ENCODE measurements at regions not wholly inside any gene's neighbourhood (a gene's known extent, or its start where the extent isn't known, plus 50 kb on each side); places are given as distances from the start of the nearest gene placed in this dataset.
"Not testable (repeated sequence)": the region's sequence is repeated elsewhere in the genome, so short reads cannot be mapped to it uniquely, and the experiment has no call there.

GRCh38 chr7:9671979-9672917 is 1238.8 kb downstream of the NXPH1 start:
- no peaks in the 10 kb centered on the region for H3K36me3 Mint-ChIP-seq
- H3K27ac Mint-ChIP-seq, result no peak overlapping the region
- no peaks in the 10 kb centered on the region for H3K27me3 Mint-ChIP-seq
- H3K9me3 Mint-ChIP-seq, result peaks cover 0 to 7% (median 0%) of the 10 kb centered on the region in 3 donors
- H3K4me1 Mint-ChIP-seq, result no peaks in the 10 kb centered on the region
- H3K4me3 Mint-ChIP-seq, result no peak overlapping the region

GRCh38 chr7:9680713-9681112 is 1247.3 kb downstream of the NXPH1 start:
- no peak overlapping the region for H3K4me3 Mint-ChIP-seq
- no peaks in the 10 kb centered on the region for H3K27me3 Mint-ChIP-seq
- H3K36me3 Mint-ChIP-seq, result no peaks in the 10 kb centered on the region
- peaks cover 3 to 5% (median 4%) of the 10 kb centered on the region in 3 donors for H3K9me3 Mint-ChIP-seq
- H3K27ac Mint-ChIP-seq, result no peak overlapping the region
- H3K4me1 Mint-ChIP-seq, result no peaks in the 10 kb centered on the region

- Mint-ChIP-seq H3K9me3 (peaks cover 3 to 5% (median 4%) of the 10 kb centered on the region in 3 donors), H3K27ac (no peak overlapping the region), H3K27me3 (no peaks in the 10 kb centered on the region), H3K36me3 (no peaks in the 10 kb centered on the region), H3K4me3 (no peak overlapping the region), H3K4me1 (no peaks in the 10 kb centered on the region)
Measured at GRCh38 chr7:9681284-9681683, 1247.9 kb downstream of the NXPH1 start.

GRCh38 chr7:9691286-9691685 is 1257.9 kb downstream of the NXPH1 start:
- Mint-ChIP-seq H3K27ac (no peak overlapping the region), H3K4me3 (no peak overlapping the region), H3K4me1 (no peaks in the 10 kb centered on the region), H3K36me3 (no peaks in the 10 kb centered on the region), H3K27me3 (no peaks in the 10 kb centered on the region), H3K9me3 (peaks cover 0 to 5% (median 3%) of the 10 kb centered on the region in 3 donors)

GRCh38 chr7:9698375-9698774 is 1265.0 kb downstream of the NXPH1 start:
- no peaks in the 10 kb centered on the region for H3K36me3 Mint-ChIP-seq
- H3K9me3 Mint-ChIP-seq, result peaks cover 0 to 4% (median 2%) of the 10 kb centered on the region in 3 donors
- H3K4me1 Mint-ChIP-seq, result no peaks in the 10 kb centered on the region
- no peaks in the 10 kb centered on the region for H3K27me3 Mint-ChIP-seq
- no peak overlapping the region for H3K4me3 Mint-ChIP-seq
- no peak overlapping the region for H3K27ac Mint-ChIP-seq

- H3K4me3 Mint-ChIP-seq, result no peak overlapping the region
- no peaks in the 10 kb centered on the region for H3K36me3 Mint-ChIP-seq
- H3K9me3 Mint-ChIP-seq, result no peaks in the 10 kb centered on the region
- no peaks in the 10 kb centered on the region for H3K4me1 Mint-ChIP-seq
- H3K27me3 Mint-ChIP-seq, result no peaks in the 10 kb centered on the region
- no peak overlapping the region for H3K27ac Mint-ChIP-seq
Measured at GRCh38 chr7:9709216-9709615, 1264.5 kb upstream of the PHF14 start.

- Mint-ChIP-seq H3K4me3 (no peak overlapping the region), H3K27me3 (no peaks in the 10 kb centered on the region), H3K27ac (no peak overlapping the region), H3K4me1 (no peaks in the 10 kb centered on the region), H3K9me3 (no peaks in the 10 kb centered on the region), H3K36me3 (no peaks in the 10 kb centered on the region)
Measured at GRCh38 chr7:9711259-9711918, 1262.3 kb upstream of the PHF14 start.

- Mint-ChIP-seq H3K4me1 (peaks cover 0 to 3% (median 0%) of the 10 kb centered on the region in 3 donors), H3K9me3 (peaks cover 0 to 3% (median 2%) of the 10 kb centered on the region in 3 donors)
Measured at GRCh38 chr7:9718071-9718661, 1255.5 kb upstream of the PHF14 start.

GRCh38 chr7:9719303-9719702 is 1254.4 kb upstream of the PHF14 start:
- H3K27me3 Mint-ChIP-seq, result no peaks in the 10 kb centered on the region
- H3K27ac Mint-ChIP-seq, result no peak overlapping the region
- peaks cover 0 to 3% (median 2%) of the 10 kb centered on the region in 3 donors for H3K9me3 Mint-ChIP-seq
- H3K4me3 Mint-ChIP-seq, result no peak overlapping the region
- no peaks in the 10 kb centered on the region for H3K36me3 Mint-ChIP-seq
- H3K4me1 Mint-ChIP-seq, result peaks cover 0 to 3% (median 0%) of the 10 kb centered on the region in 3 donors

More at GRCh38 chr7:9718071-9718661, 1255.5 kb upstream of the PHF14 start:
- H3K4me3 Mint-ChIP-seq, result no peak overlapping the region
- no peak overlapping the region for H3K27ac Mint-ChIP-seq
- no peaks in the 10 kb centered on the region for H3K36me3 Mint-ChIP-seq
- H3K27me3 Mint-ChIP-seq, result no peaks in the 10 kb centered on the region

GRCh38 chr7:9719721-9720120 is 1254.0 kb upstream of the PHF14 start:
- peaks cover 0 to 3% (median 2%) of the 10 kb centered on the region in 3 donors for H3K9me3 Mint-ChIP-seq
- no peak overlapping the region for H3K27ac Mint-ChIP-seq
- no peak overlapping the region for H3K4me3 Mint-ChIP-seq
- H3K4me1 Mint-ChIP-seq, result peaks cover 0 to 3% (median 0%) of the 10 kb centered on the region in 3 donors
- no peaks in the 10 kb centered on the region for H3K27me3 Mint-ChIP-seq
- no peaks in the 10 kb centered on the region for H3K36me3 Mint-ChIP-seq

- not testable (repeated sequence) for H3K27ac Mint-ChIP-seq, H3K4me1 Mint-ChIP-seq, H3K36me3 Mint-ChIP-seq, H3K27me3 Mint-ChIP-seq, H3K4me3 Mint-ChIP-seq, H3K9me3 Mint-ChIP-seq
Measured at GRCh38 chr7:9725940-9726663, 1247.6 kb upstream of the PHF14 start.

GRCh38 chr7:9726811-9727210 is 1246.9 kb upstream of the PHF14 start:
- H3K36me3 Mint-ChIP-seq, H3K27ac Mint-ChIP-seq: not testable (repeated sequence)

GRCh38 chr7:9727467-9727869 is 1246.2 kb upstream of the PHF14 start:
- not testable (repeated sequence) for H3K4me1 Mint-ChIP-seq, H3K27ac Mint-ChIP-seq, H3K4me3 Mint-ChIP-seq, H3K36me3 Mint-ChIP-seq, H3K9me3 Mint-ChIP-seq, H3K27me3 Mint-ChIP-seq

More at GRCh38 chr7:9726811-9727210, 1246.9 kb upstream of the PHF14 start:
- H3K9me3 Mint-ChIP-seq, H3K4me1 Mint-ChIP-seq, H3K27me3 Mint-ChIP-seq, H3K4me3 Mint-ChIP-seq: not testable (repeated sequence)

- not testable (repeated sequence) for H3K4me1 Mint-ChIP-seq, H3K36me3 Mint-ChIP-seq, H3K27me3 Mint-ChIP-seq, H3K9me3 Mint-ChIP-seq, H3K27ac Mint-ChIP-seq, H3K4me3 Mint-ChIP-seq
Measured at GRCh38 chr7:9728014-9728657, 1245.5 kb upstream of the PHF14 start.

Data from IgD-negative memory B cell (primary cell).